DOHH2 (cell line): ENCODE measurements at regions not wholly inside any gene's neighbourhood (a gene's known extent, or its start where the extent isn't known, plus 50 kb on each side); places are given as distances from the start of the nearest gene placed in this dataset.

ENCODE experiments used
- CTCF ChIP-seq: fragments of 200-600 bp; sonication (generic); IDR thresholded peaks from one replicate; pipeline ENCODE4 v1.5.1; 2014; ENCODE audit warnings: antibody characterized with exemption, mild to moderate bottlenecking, low read depth, low read length; ENCODE audit not compliant: poor library complexity, severe bottlenecking
- EZH2phosphoT487 ChIP-seq: fragments of 200-600 bp; sonication (generic); IDR thresholded peaks from 2 replicates; pipeline ENCODE4 v1.6.1; 2017; ENCODE audit warnings: borderline replicate concordance, mild to moderate bottlenecking, antibody characterized with exemption, low read length, moderate library complexity, mixed read lengths

GRCh38 chr15:62324382-62324781, 159.3 kb upstream of the C2CD4B start:
- no peak for TF ChIP-seq CTCF
- no peak for TF ChIP-seq EZH2phosphoT487
